HG03159 (cell line): ENCODE measurements at regions not wholly inside any gene's neighbourhood (a gene's known extent, or its start where the extent isn't known, plus 50 kb on each side); places are given as distances from the start of the nearest gene placed in this dataset.

ENCODE experiments used
- ATAC-seq: cut with Tn5 transposase; IDR thresholded peaks from one replicate; pipeline ENCODE4 v1.9.1; 2021; ENCODE audit warnings: mild to moderate bottlenecking, moderate library complexity; ENCODE audit not compliant: unreplicated experiment

GRCh38 chr10:88122145-88122544 is 258.7 kb downstream of the PTEN start:
- no peak for ATAC-seq

- no peak for ATAC-seq
Observed at GRCh38 chr10:88122576-88122975, 259.2 kb downstream of the PTEN start.

GRCh38 chr10:88125766-88126165 is 262.3 kb downstream of the PTEN start:
- ATAC-seq, result no peak

GRCh38 chr10:88126699-88127098 is 263.3 kb downstream of the PTEN start:
- no peak for ATAC-seq

- ATAC-seq, result no peak
Observed at GRCh38 chr10:88127269-88127668, 263.8 kb downstream of the PTEN start.

- ATAC-seq, result no peak
Observed at GRCh38 chr10:88127766-88128165, 264.3 kb downstream of the PTEN start.

GRCh38 chr10:88129013-88129412 is 265.6 kb downstream of the PTEN start:
- ATAC-seq, result no peak

- no peak for ATAC-seq
Observed at GRCh38 chr10:88130912-88131311, 267.5 kb downstream of the PTEN start.

GRCh38 chr10:88131511-88132139 is 268.2 kb downstream of the PTEN start:
- no peak for ATAC-seq

GRCh38 chr10:88136712-88137111 is 273.3 kb downstream of the PTEN start:
- ATAC-seq, result no peak

- ATAC-seq, result peak; percentile 88
Observed at GRCh38 chr10:88138319-88138848, 275.0 kb downstream of the PTEN start.

GRCh38 chr10:88147000-88147798 is 283.8 kb downstream of the PTEN start:
- no peak for ATAC-seq

- ATAC-seq, result no peak
Observed at GRCh38 chr10:88149906-88150305, 286.5 kb downstream of the PTEN start.

- ATAC-seq, result no peak
Observed at GRCh38 chr10:88150339-88150738, 286.9 kb downstream of the PTEN start.

- peak; percentile 94 for ATAC-seq
Observed at GRCh38 chr10:88152728-88153133, 289.3 kb downstream of the PTEN start.

- no peak for ATAC-seq
Observed at GRCh38 chr10:88154596-88155250, 291.3 kb downstream of the PTEN start.

- ATAC-seq, result no peak
Observed at GRCh38 chr10:88156341-88156740, 292.9 kb downstream of the PTEN start.

- ATAC-seq, result no peak
Observed at GRCh38 chr10:88157981-88158465, 294.6 kb downstream of the PTEN start.

- no peak for ATAC-seq
Observed at GRCh38 chr10:88158526-88159122, 295.2 kb downstream of the PTEN start.

- no peak for ATAC-seq
Observed at GRCh38 chr10:88159127-88159829, 295.9 kb downstream of the PTEN start.

GRCh38 chr10:88161070-88161469 is 297.6 kb downstream of the PTEN start:
- ATAC-seq, result no peak
